CD4-positive, alpha-beta T cell (primary cell): ENCODE measurements at regions not wholly inside any gene's neighbourhood (a gene's known extent, or its start where the extent isn't known, plus 50 kb on each side); places are given as distances from the start of the nearest gene placed in this dataset.

Experiments used
- ATAC-seq: fragments of 200-7000 bp; cut with Tn5 transposase; one replicate; pipeline ENCODE4 v1.10.0; 2022; ENCODE audit warnings: mild to moderate bottlenecking; ENCODE audit not compliant: poor library complexity
- CTCF ChIA-PET: fragments of 350-600 bp; sonication (Branson Sonifier 250); formaldehyde crosslinking; loops from one replicate; lab custom pipeline; 2021; ENCODE audit warnings: antibody characterized with exemption, inconsistent platforms; lab: Charles Lee
- POLR2A ChIA-PET: fragments of 350-600 bp; sonication (Branson Sonifier 250); formaldehyde crosslinking; loops from one replicate; lab custom pipeline; 2021; ENCODE audit warnings: antibody characterized with exemption, inconsistent platforms; lab: Charles Lee
- DNase-seq, 14 experiments: peaks; one replicate each; pipeline ENCODE4 v3.0.0-alpha.2; 2013 to 2020; ENCODE audit warnings: mixed read lengths in 2 of 14
- H3K27ac ChIP-seq, 2 donors: one replicate each; pipeline versions ENCODE4 v1.5.1 to v1.7.0; 2013; ENCODE audit warnings: low read length in 2 of 2, low read depth in 1 of 2, mild to moderate bottlenecking in 1 of 2
- H3K27me3 ChIP-seq, 2 experiments: 1 replicate in 1 of 2; 2 replicates in 1 of 2; pipeline versions ENCODE4 v1.6.1 to v1.7.0; 2013; ENCODE audit warnings: low read length in 2 of 2, control low read depth in 1 of 2, mild to moderate bottlenecking in 1 of 2, moderate library complexity in 1 of 2; ENCODE audit not compliant: insufficient read depth in 2 of 2, control insufficient read depth in 1 of 2
- H3K36me3 ChIP-seq: one replicate; pipeline ENCODE4 v1.6.1; 2013; ENCODE audit warnings: low read length, control low read depth; ENCODE audit not compliant: insufficient read depth
- H3K4me1 ChIP-seq: one replicate; pipeline ENCODE4 v1.6.1; 2013; ENCODE audit warnings: low read length, control low read depth; ENCODE audit not compliant: insufficient read depth
- H3K4me3 ChIP-seq: one replicate; pipeline ENCODE4 v1.5.1; 2013; ENCODE audit warnings: mild to moderate bottlenecking, low read length, moderate library complexity
- H3K9me3 ChIP-seq, 2 experiments: 1 replicate in 1 of 2; 2 replicates in 1 of 2; pipeline versions ENCODE4 v1.6.1 to v1.7.0; 2013; ENCODE audit warnings: low read length in 2 of 2, mild to moderate bottlenecking in 2 of 2, control low read depth in 1 of 2, moderate library complexity in 1 of 2; ENCODE audit not compliant: control insufficient read depth in 1 of 2, insufficient read depth in 1 of 2
- H3K27ac Mint-ChIP-seq: one replicate; pipeline ENCODE4 v1.8.0; 2020; ENCODE audit warnings: mixed read lengths
- H3K27me3 Mint-ChIP-seq: one replicate; pipeline ENCODE4 v1.8.0; 2021; ENCODE audit warnings: mixed read lengths
- H3K36me3 Mint-ChIP-seq: one replicate; pipeline ENCODE4 v1.8.0; 2021; ENCODE audit warnings: low read depth, mixed read lengths
- H3K4me1 Mint-ChIP-seq: one replicate; pipeline ENCODE4 v1.8.0; 2021; ENCODE audit warnings: low read depth, mixed read lengths
- H3K4me3 Mint-ChIP-seq: one replicate; pipeline ENCODE4 v1.8.0; 2020; ENCODE audit warnings: mild to moderate bottlenecking, mixed read lengths
- H3K9me3 Mint-ChIP-seq: one replicate; pipeline ENCODE4 v1.8.0; 2020; ENCODE audit warnings: mixed read lengths
- intact Hi-C, 2 experiments: fragments of 100-400 bp; cut with DNase I in 1 of 2; cut with micrococcal nuclease in 1 of 2; formaldehyde crosslinking; loops; one replicate each; pipeline versions ENCODE4 v1.15.1 to v1.9.0; 2023 to 2025; cut with DNase I, micrococcal nuclease
- TF ChIP-seq, protein P1 (sequence below): fragments of 200-600 bp; IDR thresholded peaks from one replicate; pipeline ENCODE4 v1.8.0; 2022; ENCODE audit warnings: antibody characterized with exemption, mild to moderate bottlenecking

DNA sequence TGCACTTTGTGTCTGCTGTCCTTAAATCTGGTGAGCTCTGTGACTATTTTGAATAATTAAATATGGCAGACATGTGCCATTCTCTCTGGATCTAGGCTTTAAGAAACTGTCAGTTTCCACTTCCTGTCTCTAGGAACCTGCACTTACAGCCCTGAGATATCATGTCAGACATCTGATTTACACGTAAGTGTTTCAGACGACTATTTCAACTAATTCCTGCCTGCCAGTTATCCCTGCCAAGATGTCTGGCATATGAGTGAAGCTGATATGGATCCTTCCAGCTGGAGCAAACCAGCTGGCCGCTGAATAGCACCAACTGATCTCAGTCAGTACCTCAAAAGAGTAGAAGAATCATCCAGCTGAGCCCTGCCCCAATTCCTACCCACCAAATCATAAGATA, 362.2 kb upstream of the SMIM30 start:
- Histone ChIP-seq H3K4me1 (no peaks in the 10 kb centered on the region), H3K36me3 (no peaks in the 10 kb centered on the region), H3K9me3 (no peaks in the 10 kb centered on the region), H3K27ac (no peak overlapping the region), H3K27me3 (no peaks in the 10 kb centered on the region), H3K4me3 (no peak overlapping the region)
- Mint-ChIP-seq H3K4me3 (no peak overlapping the region), H3K27ac (no peak overlapping the region), H3K4me1 (no peaks in the 10 kb centered on the region), H3K36me3 (no peaks in the 10 kb centered on the region), H3K9me3 (no peaks in the 10 kb centered on the region), H3K27me3 (no peaks in the 10 kb centered on the region)
- no peak for DNase-seq
- no peak for ATAC-seq
- ChIA-PET POLR2A (no interaction called here), CTCF (no interaction called here)
- TF ChIP-seq, protein P1, sequence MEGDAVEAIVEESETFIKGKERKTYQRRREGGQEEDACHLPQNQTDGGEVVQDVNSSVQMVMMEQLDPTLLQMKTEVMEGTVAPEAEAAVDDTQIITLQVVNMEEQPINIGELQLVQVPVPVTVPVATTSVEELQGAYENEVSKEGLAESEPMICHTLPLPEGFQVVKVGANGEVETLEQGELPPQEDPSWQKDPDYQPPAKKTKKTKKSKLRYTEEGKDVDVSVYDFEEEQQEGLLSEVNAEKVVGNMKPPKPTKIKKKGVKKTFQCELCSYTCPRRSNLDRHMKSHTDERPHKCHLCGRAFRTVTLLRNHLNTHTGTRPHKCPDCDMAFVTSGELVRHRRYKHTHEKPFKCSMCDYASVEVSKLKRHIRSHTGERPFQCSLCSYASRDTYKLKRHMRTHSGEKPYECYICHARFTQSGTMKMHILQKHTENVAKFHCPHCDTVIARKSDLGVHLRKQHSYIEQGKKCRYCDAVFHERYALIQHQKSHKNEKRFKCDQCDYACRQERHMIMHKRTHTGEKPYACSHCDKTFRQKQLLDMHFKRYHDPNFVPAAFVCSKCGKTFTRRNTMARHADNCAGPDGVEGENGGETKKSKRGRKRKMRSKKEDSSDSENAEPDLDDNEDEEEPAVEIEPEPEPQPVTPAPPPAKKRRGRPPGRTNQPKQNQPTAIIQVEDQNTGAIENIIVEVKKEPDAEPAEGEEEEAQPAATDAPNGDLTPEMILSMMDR, result no peak
- intact Hi-C loops, result no loop called here

GRCh38 chr7:113464096-113464855, 345.9 kb upstream of the SMIM30 start:
- Mint-ChIP-seq H3K36me3 (no peaks in the 10 kb centered on the region), H3K9me3 (peaks cover 2% of the 10 kb centered on the region), H3K27ac (no peak overlapping the region), H3K4me1 (no peaks in the 10 kb centered on the region), H3K4me3 (no peak overlapping the region), H3K27me3 (no peaks in the 10 kb centered on the region)
- Histone ChIP-seq H3K4me3 (no peak overlapping the region), H3K27me3 (no peaks in the 10 kb centered on the region), H3K9me3 (no peaks in the 10 kb centered on the region), H3K4me1 (no peaks in the 10 kb centered on the region), H3K27ac (no peak overlapping the region), H3K36me3 (no peaks in the 10 kb centered on the region)
- CTCF ChIA-PET, result no interaction called here
- POLR2A ChIA-PET, result no interaction called here
- intact Hi-C loops, result no loop called here
- ATAC-seq (no peak), DNase-seq (no peak)
- TF ChIP-seq, protein P1, result no peak

DNA sequence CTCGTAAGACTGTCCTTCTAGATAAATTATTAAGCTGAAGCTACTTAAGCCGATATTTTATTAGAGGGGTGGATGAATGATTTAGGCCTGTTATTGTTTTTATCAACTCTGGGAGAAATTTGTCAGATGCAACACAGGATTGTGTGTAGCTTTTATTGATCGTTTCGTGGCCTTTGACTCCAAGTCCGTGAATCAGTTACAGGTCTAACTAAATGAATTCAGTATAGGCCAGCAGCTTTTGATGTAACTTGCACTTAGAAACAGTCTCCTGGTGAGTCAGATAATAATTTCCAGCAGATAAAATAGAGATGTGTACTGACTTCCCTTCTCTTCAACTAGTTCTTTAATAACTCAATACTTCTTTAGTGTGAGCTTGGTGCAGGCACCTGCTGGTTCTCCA, 341.7 kb upstream of the SMIM30 start:
- H3K4me1 ChIP-seq, result no peaks in the 10 kb centered on the region
- no peaks in the 10 kb centered on the region for H3K9me3 Mint-ChIP-seq
- ATAC-seq, result no peak
- no peaks in the 10 kb centered on the region for H3K36me3 ChIP-seq
- no peak overlapping the region for H3K27ac Mint-ChIP-seq
- H3K36me3 Mint-ChIP-seq, result no peaks in the 10 kb centered on the region
- H3K4me3 ChIP-seq, result no peak overlapping the region
- no peaks in the 10 kb centered on the region for H3K27me3 ChIP-seq
- TF ChIP-seq, protein P1, result no peak
- peaks cover 0 to 6% of the 10 kb centered on the region in 2 experiments for H3K9me3 ChIP-seq
- no peak for DNase-seq
- H3K4me1 Mint-ChIP-seq, result no peaks in the 10 kb centered on the region
- CTCF ChIA-PET, result no interaction called here
- POLR2A ChIA-PET, result no interaction called here
- H3K27me3 Mint-ChIP-seq, result no peaks in the 10 kb centered on the region
- H3K27ac ChIP-seq, result no peak overlapping the region
- intact Hi-C loops, result no loop called here
- H3K4me3 Mint-ChIP-seq, result no peak overlapping the region
